ENCODE measurements at regions not wholly inside any gene's neighbourhood (a gene's known extent, or its start where the extent isn't known, plus 50 kb on each side); places are given as distances from the start of the nearest gene placed in this dataset.

DNA sequence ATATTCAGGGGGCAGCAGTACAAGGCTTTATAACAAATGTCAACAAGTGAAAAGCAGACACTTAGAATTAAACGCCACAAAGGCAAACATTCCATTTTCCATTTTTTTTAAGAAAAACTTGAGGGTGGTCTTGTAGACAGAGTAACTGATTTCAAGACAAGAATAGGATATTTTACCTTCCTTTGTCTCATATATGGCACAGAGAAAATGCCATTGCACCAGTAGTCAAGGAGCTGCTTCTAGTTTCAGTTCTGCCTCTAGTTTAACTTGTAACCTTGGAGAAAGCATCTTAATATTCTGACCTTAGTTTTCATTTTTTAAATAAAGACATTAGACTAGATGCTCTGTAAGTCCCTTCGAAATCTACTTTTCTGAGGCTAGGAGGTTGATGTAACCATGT is 355.3 kb upstream of the KCNN2 start:
- ATAC-seq: no peak
- TF ChIP-seq, protein P1, sequence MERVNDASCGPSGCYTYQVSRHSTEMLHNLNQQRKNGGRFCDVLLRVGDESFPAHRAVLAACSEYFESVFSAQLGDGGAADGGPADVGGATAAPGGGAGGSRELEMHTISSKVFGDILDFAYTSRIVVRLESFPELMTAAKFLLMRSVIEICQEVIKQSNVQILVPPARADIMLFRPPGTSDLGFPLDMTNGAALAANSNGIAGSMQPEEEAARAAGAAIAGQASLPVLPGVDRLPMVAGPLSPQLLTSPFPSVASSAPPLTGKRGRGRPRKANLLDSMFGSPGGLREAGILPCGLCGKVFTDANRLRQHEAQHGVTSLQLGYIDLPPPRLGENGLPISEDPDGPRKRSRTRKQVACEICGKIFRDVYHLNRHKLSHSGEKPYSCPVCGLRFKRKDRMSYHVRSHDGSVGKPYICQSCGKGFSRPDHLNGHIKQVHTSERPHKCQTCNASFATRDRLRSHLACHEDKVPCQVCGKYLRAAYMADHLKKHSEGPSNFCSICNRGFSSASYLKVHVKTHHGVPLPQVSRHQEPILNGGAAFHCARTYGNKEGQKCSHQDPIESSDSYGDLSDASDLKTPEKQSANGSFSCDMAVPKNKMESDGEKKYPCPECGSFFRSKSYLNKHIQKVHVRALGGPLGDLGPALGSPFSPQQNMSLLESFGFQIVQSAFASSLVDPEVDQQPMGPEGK (CRISPR knock-in tag; IDR thresholded peaks at IDR 0.05; ENCODE audit: borderline replicate concordance): no peak
- TF ChIP-seq ZNF8 (CRISPR knock-in tag; IDR thresholded peaks at IDR 0.05) (no peak), CSDC2 (CRISPR knock-in tag; IDR thresholded peaks at IDR 0.05) (no peak), ISL1 (CRISPR knock-in tag; IDR thresholded peaks at IDR 0.05) (no peak)

DNA sequence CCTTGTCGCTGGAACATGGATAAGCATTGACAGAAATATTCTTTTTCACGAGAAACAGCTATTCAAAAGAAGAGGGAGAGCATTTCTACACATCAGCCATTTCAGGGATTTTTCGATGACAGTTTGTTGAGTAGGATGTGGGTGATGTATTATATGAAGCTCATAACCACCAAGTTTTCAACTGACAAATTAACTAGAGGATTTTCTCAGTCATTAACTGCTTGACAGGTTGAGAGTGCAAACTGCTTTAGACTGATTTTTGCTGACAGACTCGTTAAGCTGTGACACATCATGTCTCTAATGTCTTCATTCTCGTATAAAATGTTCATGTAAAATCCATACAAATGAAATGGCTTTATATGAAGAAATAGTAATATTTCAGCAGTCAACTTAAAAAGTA is 354.2 kb upstream of the KCNN2 start:
- no peak for ATAC-seq
- no peak for TF ChIP-seq ESRRG (CRISPR knock-in tag; IDR thresholded peaks at IDR 0.05)
- TF ChIP-seq, protein P2, sequence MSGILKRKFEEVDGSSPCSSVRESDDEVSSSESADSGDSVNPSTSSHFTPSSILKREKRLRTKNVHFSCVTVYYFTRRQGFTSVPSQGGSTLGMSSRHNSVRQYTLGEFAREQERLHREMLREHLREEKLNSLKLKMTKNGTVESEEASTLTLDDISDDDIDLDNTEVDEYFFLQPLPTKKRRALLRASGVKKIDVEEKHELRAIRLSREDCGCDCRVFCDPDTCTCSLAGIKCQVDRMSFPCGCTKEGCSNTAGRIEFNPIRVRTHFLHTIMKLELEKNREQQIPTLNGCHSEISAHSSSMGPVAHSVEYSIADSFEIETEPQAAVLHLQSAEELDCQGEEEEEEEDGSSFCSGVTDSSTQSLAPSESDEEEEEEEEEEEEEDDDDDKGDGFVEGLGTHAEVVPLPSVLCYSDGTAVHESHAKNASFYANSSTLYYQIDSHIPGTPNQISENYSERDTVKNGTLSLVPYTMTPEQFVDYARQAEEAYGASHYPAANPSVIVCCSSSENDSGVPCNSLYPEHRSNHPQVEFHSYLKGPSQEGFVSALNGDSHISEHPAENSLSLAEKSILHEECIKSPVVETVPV (CRISPR knock-in tag; IDR thresholded peaks at IDR 0.05): no peak

DNA sequence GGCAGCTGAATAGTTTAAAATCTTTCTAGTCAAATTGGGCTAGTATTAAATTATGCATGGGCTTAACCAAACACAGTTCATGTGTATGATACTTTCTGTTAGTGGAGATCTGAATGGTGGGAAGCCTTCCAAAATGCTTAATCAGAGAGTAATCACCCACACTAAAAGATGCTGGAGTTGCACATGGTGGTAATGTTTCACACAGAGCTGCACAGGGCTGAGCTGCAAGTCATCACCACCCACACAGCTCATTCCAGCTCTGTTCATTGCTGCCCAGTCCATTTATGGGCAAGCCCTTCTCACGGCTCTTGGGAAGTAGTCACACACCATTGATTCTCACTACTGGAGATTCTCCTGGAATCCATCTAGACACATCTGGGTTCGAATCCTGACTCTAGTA is 351.5 kb upstream of the KCNN2 start:
- no peak for TF ChIP-seq TOX (CRISPR knock-in tag; IDR thresholded peaks at IDR 0.05; ENCODE audit: borderline replicate concordance)
- ATAC-seq: no peak

DNA sequence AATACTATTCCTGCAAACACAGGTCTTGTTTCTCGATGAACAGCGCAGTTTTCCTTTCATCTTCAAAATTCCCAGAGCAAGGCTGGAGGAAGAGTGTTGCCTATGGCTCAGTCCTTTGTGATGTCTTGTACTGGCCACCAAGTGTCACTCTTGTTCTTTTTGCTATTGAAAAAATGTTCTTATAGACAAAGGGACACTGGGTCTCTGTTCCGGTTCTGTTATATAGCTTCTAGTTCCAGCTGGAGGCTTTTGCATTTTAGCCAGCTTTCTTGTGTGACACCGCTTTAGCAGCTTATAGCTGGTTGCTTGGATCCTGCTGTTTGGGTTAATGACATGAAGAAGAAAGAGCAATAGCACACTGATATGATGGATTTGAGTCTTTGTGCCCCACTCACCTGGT is 343.7 kb upstream of the KCNN2 start:
- TF ChIP-seq TCF4 (CRISPR knock-in tag; IDR thresholded peaks at IDR 0.05; ENCODE audit: borderline replicate concordance) (no peak), ISL1 (CRISPR knock-in tag; IDR thresholded peaks at IDR 0.05) (no peak), GLIS3 (CRISPR knock-in tag; IDR thresholded peaks at IDR 0.05) (no peak), SNAI2 (CRISPR knock-in tag; IDR thresholded peaks at IDR 0.05) (no peak), ZFP30 (CRISPR knock-in tag; IDR thresholded peaks at IDR 0.05) (no peak), ZC3H10 (CRISPR knock-in tag; IDR thresholded peaks at IDR 0.05) (no peak), ZNF8 (CRISPR knock-in tag; IDR thresholded peaks at IDR 0.05) (no peak), ZNF70 (CRISPR knock-in tag; IDR thresholded peaks at IDR 0.05) (no peak), ARNTL (CRISPR knock-in tag; IDR thresholded peaks at IDR 0.05; ENCODE audit: borderline replicate concordance, low read depth) (no peak), TOX (CRISPR knock-in tag; IDR thresholded peaks at IDR 0.05; ENCODE audit: borderline replicate concordance) (no peak), ZFP3 (CRISPR knock-in tag; IDR thresholded peaks at IDR 0.05) (no peak), ESRRG (CRISPR knock-in tag; IDR thresholded peaks at IDR 0.05) (no peak), PPARA (CRISPR knock-in tag; IDR thresholded peaks at IDR 0.05; ENCODE audit: borderline replicate concordance) (no peak), RARB (CRISPR knock-in tag; IDR thresholded peaks at IDR 0.05) (no peak), CSDC2 (CRISPR knock-in tag; IDR thresholded peaks at IDR 0.05) (no peak), ZNF565 (CRISPR knock-in tag; conservative IDR thresholded peaks at IDR 0.05; ENCODE audit: low read depth) (no peak)
- TF ChIP-seq, protein P3, sequence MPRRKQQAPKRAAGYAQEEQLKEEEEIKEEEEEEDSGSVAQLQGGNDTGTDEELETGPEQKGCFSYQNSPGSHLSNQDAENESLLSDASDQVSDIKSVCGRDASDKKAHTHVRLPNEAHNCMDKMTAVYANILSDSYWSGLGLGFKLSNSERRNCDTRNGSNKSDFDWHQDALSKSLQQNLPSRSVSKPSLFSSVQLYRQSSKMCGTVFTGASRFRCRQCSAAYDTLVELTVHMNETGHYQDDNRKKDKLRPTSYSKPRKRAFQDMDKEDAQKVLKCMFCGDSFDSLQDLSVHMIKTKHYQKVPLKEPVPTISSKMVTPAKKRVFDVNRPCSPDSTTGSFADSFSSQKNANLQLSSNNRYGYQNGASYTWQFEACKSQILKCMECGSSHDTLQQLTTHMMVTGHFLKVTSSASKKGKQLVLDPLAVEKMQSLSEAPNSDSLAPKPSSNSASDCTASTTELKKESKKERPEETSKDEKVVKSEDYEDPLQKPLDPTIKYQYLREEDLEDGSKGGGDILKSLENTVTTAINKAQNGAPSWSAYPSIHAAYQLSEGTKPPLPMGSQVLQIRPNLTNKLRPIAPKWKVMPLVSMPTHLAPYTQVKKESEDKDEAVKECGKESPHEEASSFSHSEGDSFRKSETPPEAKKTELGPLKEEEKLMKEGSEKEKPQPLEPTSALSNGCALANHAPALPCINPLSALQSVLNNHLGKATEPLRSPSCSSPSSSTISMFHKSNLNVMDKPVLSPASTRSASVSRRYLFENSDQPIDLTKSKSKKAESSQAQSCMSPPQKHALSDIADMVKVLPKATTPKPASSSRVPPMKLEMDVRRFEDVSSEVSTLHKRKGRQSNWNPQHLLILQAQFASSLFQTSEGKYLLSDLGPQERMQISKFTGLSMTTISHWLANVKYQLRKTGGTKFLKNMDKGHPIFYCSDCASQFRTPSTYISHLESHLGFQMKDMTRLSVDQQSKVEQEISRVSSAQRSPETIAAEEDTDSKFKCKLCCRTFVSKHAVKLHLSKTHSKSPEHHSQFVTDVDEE (CRISPR knock-in tag; IDR thresholded peaks at IDR 0.05): no peak
- TF ChIP-seq, protein P4, sequence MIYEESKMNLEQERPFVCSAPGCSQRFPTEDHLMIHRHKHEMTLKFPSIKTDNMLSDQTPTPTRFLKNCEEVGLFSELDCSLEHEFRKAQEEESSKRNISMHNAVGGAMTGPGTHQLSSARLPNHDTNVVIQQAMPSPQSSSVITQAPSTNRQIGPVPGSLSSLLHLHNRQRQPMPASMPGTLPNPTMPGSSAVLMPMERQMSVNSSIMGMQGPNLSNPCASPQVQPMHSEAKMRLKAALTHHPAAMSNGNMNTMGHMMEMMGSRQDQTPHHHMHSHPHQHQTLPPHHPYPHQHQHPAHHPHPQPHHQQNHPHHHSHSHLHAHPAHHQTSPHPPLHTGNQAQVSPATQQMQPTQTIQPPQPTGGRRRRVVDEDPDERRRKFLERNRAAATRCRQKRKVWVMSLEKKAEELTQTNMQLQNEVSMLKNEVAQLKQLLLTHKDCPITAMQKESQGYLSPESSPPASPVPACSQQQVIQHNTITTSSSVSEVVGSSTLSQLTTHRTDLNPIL (CRISPR knock-in tag; IDR thresholded peaks at IDR 0.05; ENCODE audit: low read depth): no peak
- TF ChIP-seq, protein P5, sequence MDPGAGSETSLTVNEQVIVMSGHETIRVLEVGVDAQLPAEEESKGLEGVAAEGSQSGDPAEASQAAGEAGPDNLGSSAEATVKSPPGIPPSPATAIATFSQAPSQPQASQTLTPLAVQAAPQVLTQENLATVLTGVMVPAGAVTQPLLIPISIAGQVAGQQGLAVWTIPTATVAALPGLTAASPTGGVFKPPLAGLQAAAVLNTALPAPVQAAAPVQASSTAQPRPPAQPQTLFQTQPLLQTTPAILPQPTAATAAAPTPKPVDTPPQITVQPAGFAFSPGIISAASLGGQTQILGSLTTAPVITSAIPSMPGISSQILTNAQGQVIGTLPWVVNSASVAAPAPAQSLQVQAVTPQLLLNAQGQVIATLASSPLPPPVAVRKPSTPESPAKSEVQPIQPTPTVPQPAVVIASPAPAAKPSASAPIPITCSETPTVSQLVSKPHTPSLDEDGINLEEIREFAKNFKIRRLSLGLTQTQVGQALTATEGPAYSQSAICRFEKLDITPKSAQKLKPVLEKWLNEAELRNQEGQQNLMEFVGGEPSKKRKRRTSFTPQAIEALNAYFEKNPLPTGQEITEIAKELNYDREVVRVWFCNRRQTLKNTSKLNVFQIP (CRISPR knock-in tag; IDR thresholded peaks at IDR 0.05; ENCODE audit: borderline replicate concordance, low read depth): no peak
- ATAC-seq: no peak

Measured in SK-N-SH treated with all-trans-retinoic acid at 6 μM for 48 hours (cell line).